ENCODE measurements at regions not wholly inside any gene's neighbourhood (a gene's known extent, or its start where the extent isn't known, plus 50 kb on each side); places are given as distances from the start of the nearest gene placed in this dataset.
A peak's percentile ranks its signal among the peaks of the same experiment; 100 is the strongest.

- intact Hi-C loops (cut with DNase I; ENCODE audit: low total_unique reads), result no loop called here
These were observed 53.0 kb upstream of the TPM1 start for GRCh38 chr15:62989366-62990055.

GRCh38 chr15:62991698-62992097 lies 50.8 kb upstream of the TPM1 start:
- Histone ChIP-seq H3K36me3 (no peaks in the 10 kb centered on the region), H3K4me1 (no peaks in the 10 kb centered on the region), H3K27ac (no peak overlapping the region), H3K4me3 (no peak overlapping the region), H3K9me3 (no peaks in the 10 kb centered on the region), H3K27me3 (replicated peaks in 1 of 7) (peaks cover 0 to 13% (median 0%) of the 10 kb centered on the region in 7 donors)
- DNase-seq, result no peak
- intact Hi-C loops (cut with DNase I; ENCODE audit: low total_unique reads), result no loop called here
- no peak for TF ChIP-seq POLR2A (IDR thresholded peaks at IDR 0.05)
- TF ChIP-seq POLR2AphosphoS5 (IDR thresholded peaks at IDR 0.05), result no peak
- TF ChIP-seq CTCF (IDR thresholded peaks at IDR 0.05 in 8 of 11, conservative IDR thresholded peaks at IDR 0.05 in 3 of 11), result no peak
- WGBS, 5 donors, result 44 to 50% (median 46%) methylated on average over 2 of the region's 2 CpGs

More at GRCh38 chr15:62989366-62990055, 53.0 kb upstream of the TPM1 start:
- no peak for DNase-seq
- H3K9me3 ChIP-seq, result no peaks in the 10 kb centered on the region
- no peak overlapping the region for H3K4me3 ChIP-seq
- no peaks in the 10 kb centered on the region for H3K36me3 ChIP-seq
- H3K4me1 ChIP-seq, result no peaks in the 10 kb centered on the region
- TF ChIP-seq POLR2AphosphoS5 (IDR thresholded peaks at IDR 0.05), result peak in 1 of 3 donors; percentile 10
- no peak for TF ChIP-seq POLR2A (IDR thresholded peaks at IDR 0.05)
- no peak for TF ChIP-seq CTCF (IDR thresholded peaks at IDR 0.05 in 8 of 11, conservative IDR thresholded peaks at IDR 0.05 in 3 of 11)
- H3K27ac ChIP-seq, result no peak overlapping the region
- H3K27me3 ChIP-seq (replicated peaks in 1 of 7), result peaks cover 0 to 27% (median 0%) of the 10 kb centered on the region in 7 donors
- WGBS, 5 donors, result 64 to 72% (median 71%) methylated on average over 10 of the region's 10 CpGs

GRCh38 chr15:62992302-62992701 lies 50.2 kb upstream of the TPM1 start:
- Histone ChIP-seq H3K27me3 (replicated peaks in 1 of 7) (peaks cover 0 to 13% (median 0%) of the 10 kb centered on the region in 7 donors), H3K4me1 (no peaks in the 10 kb centered on the region), H3K4me3 (no peak overlapping the region), H3K9me3 (no peaks in the 10 kb centered on the region), H3K36me3 (no peaks in the 10 kb centered on the region), H3K27ac (no peak overlapping the region)
- intact Hi-C loops (cut with DNase I; ENCODE audit: low total_unique reads), result no loop called here
- TF ChIP-seq POLR2AphosphoS5 (IDR thresholded peaks at IDR 0.05) (no peak), CTCF (IDR thresholded peaks at IDR 0.05 in 8 of 11, conservative IDR thresholded peaks at IDR 0.05 in 3 of 11) (no peak), POLR2A (IDR thresholded peaks at IDR 0.05) (no peak)
- WGBS, 5 donors, result 87 to 95% (median 90%) methylated on average over 3 of the region's 3 CpGs
- DNase-seq, result no peak

Small RNAs in the stretch of these regions (microRNA-seq; reads per million reads assigned to microRNA genes)
- 18.4 to 44.8 (median 23.7) reads per million in 3 donors for gene MIR190A
- 0 reads per million in 3 donors for gene MIR6085
- gene MIR8067, result 0 reads per million in 3 donors

Small RNAs in the stretch of these regions (small RNA-seq; reads per million reads assigned to genes)
- gene MIR190A, result 0.27 to 1.0 (median 0.43) reads per million in 4 donors
- 0 reads per million in 4 donors for gene MIR6085
- gene MIR8067, result 0 reads per million in 4 donors
- 0 reads per million in 4 donors for gene RF00017
